CD4-positive, alpha-beta T cell (primary cell): ENCODE measurements at regions not wholly inside any gene's neighbourhood (a gene's known extent, or its start where the extent isn't known, plus 50 kb on each side); places are given as distances from the start of the nearest gene placed in this dataset.

Experiments used
- ATAC-seq: fragments of 200-7000 bp; cut with Tn5 transposase; one replicate; pipeline ENCODE4 v1.10.0; 2022; ENCODE audit warnings: mild to moderate bottlenecking; ENCODE audit not compliant: poor library complexity
- CTCF ChIA-PET: fragments of 350-600 bp; sonication (Branson Sonifier 250); formaldehyde crosslinking; loops from one replicate; lab custom pipeline; 2021; ENCODE audit warnings: antibody characterized with exemption, inconsistent platforms; lab: Charles Lee
- POLR2A ChIA-PET: fragments of 350-600 bp; sonication (Branson Sonifier 250); formaldehyde crosslinking; loops from one replicate; lab custom pipeline; 2021; ENCODE audit warnings: antibody characterized with exemption, inconsistent platforms; lab: Charles Lee
- DNase-seq, 14 experiments: peaks; one replicate each; pipeline ENCODE4 v3.0.0-alpha.2; 2013 to 2020; ENCODE audit warnings: mixed read lengths in 2 of 14
- H3K27ac ChIP-seq, 2 donors: one replicate each; pipeline versions ENCODE4 v1.5.1 to v1.7.0; 2013; ENCODE audit warnings: low read length in 2 of 2, low read depth in 1 of 2, mild to moderate bottlenecking in 1 of 2
- H3K27me3 ChIP-seq, 2 experiments: 1 replicate in 1 of 2; 2 replicates in 1 of 2; pipeline versions ENCODE4 v1.6.1 to v1.7.0; 2013; ENCODE audit warnings: low read length in 2 of 2, control low read depth in 1 of 2, mild to moderate bottlenecking in 1 of 2, moderate library complexity in 1 of 2; ENCODE audit not compliant: insufficient read depth in 2 of 2, control insufficient read depth in 1 of 2
- H3K36me3 ChIP-seq: one replicate; pipeline ENCODE4 v1.6.1; 2013; ENCODE audit warnings: low read length, control low read depth; ENCODE audit not compliant: insufficient read depth
- H3K4me1 ChIP-seq: one replicate; pipeline ENCODE4 v1.6.1; 2013; ENCODE audit warnings: low read length, control low read depth; ENCODE audit not compliant: insufficient read depth
- H3K4me3 ChIP-seq: one replicate; pipeline ENCODE4 v1.5.1; 2013; ENCODE audit warnings: mild to moderate bottlenecking, low read length, moderate library complexity
- H3K9me3 ChIP-seq, 2 experiments: 1 replicate in 1 of 2; 2 replicates in 1 of 2; pipeline versions ENCODE4 v1.6.1 to v1.7.0; 2013; ENCODE audit warnings: low read length in 2 of 2, mild to moderate bottlenecking in 2 of 2, control low read depth in 1 of 2, moderate library complexity in 1 of 2; ENCODE audit not compliant: control insufficient read depth in 1 of 2, insufficient read depth in 1 of 2
- H3K27ac Mint-ChIP-seq: one replicate; pipeline ENCODE4 v1.8.0; 2020; ENCODE audit warnings: mixed read lengths
- H3K27me3 Mint-ChIP-seq: one replicate; pipeline ENCODE4 v1.8.0; 2021; ENCODE audit warnings: mixed read lengths
- H3K36me3 Mint-ChIP-seq: one replicate; pipeline ENCODE4 v1.8.0; 2021; ENCODE audit warnings: low read depth, mixed read lengths
- H3K4me1 Mint-ChIP-seq: one replicate; pipeline ENCODE4 v1.8.0; 2021; ENCODE audit warnings: low read depth, mixed read lengths
- H3K4me3 Mint-ChIP-seq: one replicate; pipeline ENCODE4 v1.8.0; 2020; ENCODE audit warnings: mild to moderate bottlenecking, mixed read lengths
- H3K9me3 Mint-ChIP-seq: one replicate; pipeline ENCODE4 v1.8.0; 2020; ENCODE audit warnings: mixed read lengths
- intact Hi-C, 2 experiments: fragments of 100-400 bp; cut with DNase I in 1 of 2; cut with micrococcal nuclease in 1 of 2; formaldehyde crosslinking; loops; one replicate each; pipeline versions ENCODE4 v1.15.1 to v1.9.0; 2023 to 2025; cut with DNase I, micrococcal nuclease
- TF ChIP-seq, protein P1 (sequence below): fragments of 200-600 bp; IDR thresholded peaks from one replicate; pipeline ENCODE4 v1.8.0; 2022; ENCODE audit warnings: antibody characterized with exemption, mild to moderate bottlenecking

DNA sequence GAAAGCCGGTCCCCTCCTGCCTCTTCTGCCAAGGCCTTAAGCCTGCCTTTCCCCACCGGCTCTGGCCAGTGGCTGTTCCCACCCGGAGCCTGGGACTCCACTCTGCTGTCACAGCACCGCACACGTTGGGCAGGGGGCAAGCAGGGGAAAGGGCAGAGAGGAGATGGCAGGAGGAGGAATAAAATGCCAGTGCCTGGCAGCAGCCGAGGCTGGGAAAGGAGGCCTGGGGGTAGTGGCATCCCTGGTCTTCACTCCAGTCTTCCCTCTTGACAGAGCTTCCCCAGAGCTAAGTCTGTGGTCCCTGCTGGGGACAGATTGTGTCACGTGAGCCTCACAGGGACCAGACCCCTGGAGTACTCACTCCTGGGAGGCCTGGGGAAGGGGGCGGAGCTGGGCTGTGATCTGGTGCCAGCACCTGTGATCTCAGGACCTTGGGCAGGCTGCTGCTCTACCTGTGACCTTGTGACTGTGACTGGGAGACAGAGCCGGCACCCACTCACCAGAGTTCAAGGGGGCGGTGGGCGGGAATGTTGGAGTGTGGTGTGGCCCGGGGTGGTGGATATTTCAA is 97.2 kb upstream of the GSE1 start:
- ChIA-PET CTCF (no interaction called here), POLR2A (no interaction called here)
- intact Hi-C loops: no loop called here
- Histone ChIP-seq H3K27ac (no peak overlapping the region), H3K4me1 (peaks cover 3% of the 10 kb centered on the region), H3K9me3 (no peaks in the 10 kb centered on the region), H3K36me3 (no peaks in the 10 kb centered on the region), H3K27me3 (no peaks in the 10 kb centered on the region), H3K4me3 (no peak overlapping the region)
- no peak for ATAC-seq
- Mint-ChIP-seq H3K27ac (no peak overlapping the region), H3K4me3 (no peak overlapping the region), H3K9me3 (no peaks in the 10 kb centered on the region), H3K27me3 (no peaks in the 10 kb centered on the region), H3K36me3 (no peaks in the 10 kb centered on the region), H3K4me1 (no peaks in the 10 kb centered on the region)
- TF ChIP-seq, protein P1, sequence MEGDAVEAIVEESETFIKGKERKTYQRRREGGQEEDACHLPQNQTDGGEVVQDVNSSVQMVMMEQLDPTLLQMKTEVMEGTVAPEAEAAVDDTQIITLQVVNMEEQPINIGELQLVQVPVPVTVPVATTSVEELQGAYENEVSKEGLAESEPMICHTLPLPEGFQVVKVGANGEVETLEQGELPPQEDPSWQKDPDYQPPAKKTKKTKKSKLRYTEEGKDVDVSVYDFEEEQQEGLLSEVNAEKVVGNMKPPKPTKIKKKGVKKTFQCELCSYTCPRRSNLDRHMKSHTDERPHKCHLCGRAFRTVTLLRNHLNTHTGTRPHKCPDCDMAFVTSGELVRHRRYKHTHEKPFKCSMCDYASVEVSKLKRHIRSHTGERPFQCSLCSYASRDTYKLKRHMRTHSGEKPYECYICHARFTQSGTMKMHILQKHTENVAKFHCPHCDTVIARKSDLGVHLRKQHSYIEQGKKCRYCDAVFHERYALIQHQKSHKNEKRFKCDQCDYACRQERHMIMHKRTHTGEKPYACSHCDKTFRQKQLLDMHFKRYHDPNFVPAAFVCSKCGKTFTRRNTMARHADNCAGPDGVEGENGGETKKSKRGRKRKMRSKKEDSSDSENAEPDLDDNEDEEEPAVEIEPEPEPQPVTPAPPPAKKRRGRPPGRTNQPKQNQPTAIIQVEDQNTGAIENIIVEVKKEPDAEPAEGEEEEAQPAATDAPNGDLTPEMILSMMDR: no peak
- DNase-seq: no peak

DNA sequence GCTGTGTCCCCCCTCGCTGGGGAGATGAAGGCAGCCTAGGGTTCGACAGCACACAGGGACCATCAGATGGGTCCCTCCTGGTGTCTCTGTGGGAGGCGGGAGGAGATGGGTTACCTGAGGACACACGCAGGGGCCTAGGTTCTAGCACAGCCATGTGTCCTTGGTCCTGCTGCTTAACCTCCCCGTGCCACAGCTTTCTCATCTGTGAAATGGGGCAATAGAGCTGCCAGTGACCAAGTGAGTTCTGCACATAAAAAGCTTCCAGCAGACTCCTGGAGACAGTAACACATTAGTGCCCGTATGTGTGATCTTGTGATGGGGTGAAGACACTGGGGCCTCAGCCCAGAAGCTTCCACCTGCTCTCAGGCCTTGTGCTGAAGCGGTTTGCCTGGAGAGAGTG is 96.0 kb upstream of the GSE1 start:
- DNase-seq (no peak), ATAC-seq (no peak)
- H3K27ac ChIP-seq: no peak overlapping the region
- no peaks in the 10 kb centered on the region for H3K36me3 ChIP-seq
- H3K4me3 ChIP-seq: no peak overlapping the region
- Mint-ChIP-seq H3K27ac (no peak overlapping the region), H3K27me3 (no peaks in the 10 kb centered on the region), H3K9me3 (no peaks in the 10 kb centered on the region), H3K4me1 (no peaks in the 10 kb centered on the region), H3K36me3 (no peaks in the 10 kb centered on the region), H3K4me3 (no peak overlapping the region)
- H3K27me3 ChIP-seq: no peaks in the 10 kb centered on the region
- intact Hi-C loops: no loop called here
- POLR2A ChIA-PET: no interaction called here
- CTCF ChIA-PET: no interaction called here
- H3K9me3 ChIP-seq: no peaks in the 10 kb centered on the region
- TF ChIP-seq, protein P1: no peak
- H3K4me1 ChIP-seq: peaks cover 3% of the 10 kb centered on the region

DNA sequence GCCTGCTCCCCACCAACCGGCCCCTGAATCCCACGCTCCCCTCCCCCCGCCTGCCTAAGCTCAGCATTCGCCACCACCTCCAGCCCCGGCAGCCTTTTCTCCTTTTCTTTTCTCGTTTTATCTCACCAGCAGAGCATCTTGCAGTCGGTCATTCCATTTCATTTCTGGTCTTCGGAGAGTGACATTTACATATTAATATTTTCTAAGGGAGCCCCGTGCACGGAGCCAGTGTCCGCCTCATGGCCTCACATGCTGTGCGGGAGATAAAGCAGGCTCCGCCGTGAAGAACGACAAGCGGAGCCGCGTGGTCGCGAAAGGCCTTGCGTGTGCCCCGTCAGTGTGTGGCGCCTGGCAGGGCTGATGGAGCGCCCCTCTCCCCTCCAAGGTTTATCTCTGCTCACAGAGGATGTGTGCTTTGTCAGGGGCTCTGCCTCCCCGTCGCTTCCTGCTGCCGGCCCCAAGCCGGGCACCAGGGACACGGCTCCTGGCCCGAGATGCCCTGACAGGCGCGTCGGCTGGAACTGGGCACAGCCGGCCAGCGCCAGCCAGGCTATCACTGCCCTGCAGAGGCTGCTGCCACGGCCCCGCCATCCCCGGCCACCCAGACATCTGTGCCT is 95.5 kb upstream of the GSE1 start:
- no peak overlapping the region for H3K27ac Mint-ChIP-seq
- no peak overlapping the region for H3K4me3 Mint-ChIP-seq
- H3K4me1 ChIP-seq: peaks cover 3% of the 10 kb centered on the region
- H3K9me3 Mint-ChIP-seq: no peaks in the 10 kb centered on the region
- CTCF ChIA-PET: no interaction called here
- H3K36me3 Mint-ChIP-seq: no peaks in the 10 kb centered on the region
- H3K9me3 ChIP-seq: no peaks in the 10 kb centered on the region
- H3K4me1 Mint-ChIP-seq: no peaks in the 10 kb centered on the region
- TF ChIP-seq, protein P1: no peak
- intact Hi-C loops: no loop called here
- H3K27me3 Mint-ChIP-seq: no peaks in the 10 kb centered on the region
- no peak for ATAC-seq
- H3K27ac ChIP-seq: no peak overlapping the region
- POLR2A ChIA-PET: no interaction called here
- H3K27me3 ChIP-seq: no peaks in the 10 kb centered on the region
- DNase-seq: no peak
- H3K4me3 ChIP-seq: no peak overlapping the region
- H3K36me3 ChIP-seq: no peaks in the 10 kb centered on the region
